GM23338 (cell line): ENCODE measurements at regions not wholly inside any gene's neighbourhood (a gene's known extent, or its start where the extent isn't known, plus 50 kb on each side); places are given as distances from the start of the nearest gene placed in this dataset.

Source experiments
- ATAC-seq: fragments of 200-7000 bp; cut with Tn5 transposase; 3 replicates; pipeline ENCODE4 v1.9.1; 2020
- DNase-seq: peaks from one replicate; pipeline ENCODE4 v3.0.0-alpha.2; 2015; ENCODE audit warnings: low spot score
- H2AFZ ChIP-seq: fragments of 200-600 bp; sonication (generic); 2 replicates; pipeline ENCODE4 v1.8.0; 2016; ENCODE audit warnings: antibody characterized with exemption, mild to moderate bottlenecking, moderate library complexity
- H3F3A ChIP-seq: fragments of 200-600 bp; sonication (generic); replicated peaks from 2 replicates; pipeline ENCODE4 v1.8.0; 2017; ENCODE audit warnings: antibody characterized with exemption, mixed run types, low read depth
- H3K27ac ChIP-seq: fragments of 200-600 bp; sonication (generic); 2 replicates; pipeline ENCODE4 v1.6.1; 2016; ENCODE audit warnings: low read depth
- H3K27me3 ChIP-seq: fragments of 200-600 bp; sonication (generic); 2 replicates; pipeline ENCODE4 v1.8.0; 2016; ENCODE audit warnings: mild to moderate bottlenecking, mixed run types, moderate library complexity; ENCODE audit not compliant: insufficient read depth
- H3K36me3 ChIP-seq: fragments of 200-600 bp; sonication (generic); 2 replicates; pipeline ENCODE4 v1.8.0; 2016; ENCODE audit warnings: mild to moderate bottlenecking; ENCODE audit not compliant: insufficient read depth
- H3K4me1 ChIP-seq: fragments of 200-600 bp; sonication (generic); 2 replicates; pipeline ENCODE4 v1.8.0; 2016; ENCODE audit warnings: mild to moderate bottlenecking, moderate library complexity; ENCODE audit not compliant: insufficient read depth
- H3K4me2 ChIP-seq: fragments of 200-600 bp; sonication (generic); 2 replicates; pipeline ENCODE4 v1.7.1; 2017; ENCODE audit warnings: mixed run types
- H3K4me3 ChIP-seq: fragments of 200-600 bp; sonication (generic); 2 replicates; pipeline ENCODE4 v1.6.1; 2016; ENCODE audit warnings: mixed run types
- H3K79me2 ChIP-seq: fragments of 200-600 bp; sonication (generic); replicated peaks from 2 replicates; pipeline ENCODE4 v1.8.0; 2017; ENCODE audit warnings: mild to moderate bottlenecking; ENCODE audit not compliant: insufficient read depth
- H3K9me2 ChIP-seq: fragments of 200-600 bp; sonication (generic); 2 replicates; pipeline ENCODE4 v1.8.0; 2017; ENCODE audit not compliant: insufficient read depth
- H4K20me1 ChIP-seq: fragments of 200-600 bp; sonication (generic); replicated peaks from 2 replicates; pipeline ENCODE4 v1.8.0; 2017; ENCODE audit warnings: mild to moderate bottlenecking; ENCODE audit not compliant: insufficient read depth
- H3K27ac Mint-ChIP-seq: 2 replicates; pipeline ENCODE4 v1.8.0; 2020; ENCODE audit warnings: inconsistent platforms, mild to moderate bottlenecking, moderate library complexity, mixed read lengths
- H3K27me3 Mint-ChIP-seq: 3 replicates; pipeline ENCODE4 v1.8.0; 2022; ENCODE audit warnings: low read depth, mild to moderate bottlenecking, moderate library complexity, mixed read lengths, inconsistent platforms; ENCODE audit not compliant: insufficient read depth, poor library complexity
- H3K36me3 Mint-ChIP-seq: 3 replicates; pipeline ENCODE4 v1.8.0; 2021; ENCODE audit warnings: low read depth, mild to moderate bottlenecking, inconsistent platforms, moderate library complexity, mixed read lengths
- H3K4me1 Mint-ChIP-seq: 3 replicates; pipeline ENCODE4 v1.8.0; 2020; ENCODE audit warnings: mild to moderate bottlenecking, inconsistent platforms, mixed read lengths
- H3K4me3 Mint-ChIP-seq: 3 replicates; pipeline ENCODE4 v1.8.0; 2021; ENCODE audit warnings: moderate library complexity, mild to moderate bottlenecking, inconsistent platforms, mixed read lengths
- H3K9me3 Mint-ChIP-seq: 3 replicates; pipeline ENCODE4 v1.8.0; 2020; ENCODE audit warnings: moderate library complexity, mild to moderate bottlenecking, inconsistent platforms, mixed read lengths
- CREB1 ChIP-seq: fragments of 250-450 bp; sonication (Bioruptor Pico); IDR thresholded peaks from 2 replicates; pipeline ENCODE4 v1.5.0; 2020; ENCODE audit warnings: low read depth, mild to moderate bottlenecking, moderate library complexity
- JUNB ChIP-seq: IDR thresholded peaks from one replicate; pipeline ENCODE4 v1.6.1; 2016; ENCODE audit warnings: antibody characterized with exemption; ENCODE audit not compliant: unreplicated experiment
- STAT1 ChIP-seq: IDR thresholded peaks from one replicate; pipeline ENCODE4 v1.6.1; 2016; ENCODE audit warnings: antibody characterized with exemption; ENCODE audit not compliant: unreplicated experiment
- ZNF114 ChIP-seq: fragments of 250-450 bp; sonication (Bioruptor Pico); IDR thresholded peaks from 2 replicates; pipeline ENCODE4 v1.5.0; 2020; ENCODE audit warnings: mild to moderate bottlenecking, moderate library complexity
- TF ChIP-seq, protein P1 (sequence below): IDR thresholded peaks from 2 replicates; pipeline ENCODE4 v1.6.1; 2016; ENCODE audit warnings: antibody characterized with exemption
- TF ChIP-seq, protein P2 (sequence below), 2 experiments: fragments of 200-600 bp in 1 of 2; sonication (generic) in 1 of 2; conservative IDR thresholded peaks; 2 replicates each; pipeline versions ENCODE4 v1.5.1 to v1.6.1; 2016 to 2017; ENCODE audit warnings: antibody characterized with exemption in 2 of 2, low read depth in 2 of 2, mild to moderate bottlenecking in 2 of 2, moderate library complexity in 1 of 2
- TF ChIP-seq, protein P3 (sequence below): fragments of 250-450 bp; sonication (Bioruptor Pico); IDR thresholded peaks from 2 replicates; pipeline ENCODE4 v1.5.0; 2020; ENCODE audit warnings: mild to moderate bottlenecking, moderate library complexity

DNA sequence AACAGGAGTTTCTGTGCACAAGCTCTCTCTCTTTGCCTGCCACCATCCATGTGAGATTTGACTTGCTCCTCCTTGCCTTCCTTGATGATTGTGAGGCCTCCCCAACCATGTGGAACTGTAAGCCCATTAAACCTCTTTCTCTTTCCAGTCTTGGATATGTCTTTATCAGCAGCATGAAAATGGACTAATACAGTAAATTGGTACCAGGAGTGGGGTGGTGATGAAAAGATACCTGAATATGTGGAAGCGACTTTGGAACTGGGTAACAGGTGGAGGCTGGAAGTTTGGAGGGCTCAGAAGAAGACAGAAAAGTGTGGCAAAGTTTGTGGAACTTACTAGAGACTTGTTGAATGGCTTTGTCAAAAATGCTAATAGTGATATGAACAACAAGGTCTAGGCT lies 69.1 kb upstream of the VANGL1 start:
- Histone ChIP-seq H3K4me2 (no peak overlapping the region), H3K36me3 (peaks cover 3% of the 10 kb centered on the region; the same call in 1 of the 2 replicates), H3K27me3 (no peaks in the 10 kb centered on the region), H3K4me1 (no peaks in the 10 kb centered on the region), H3F3A (no peaks in the 10 kb centered on the region), H3K4me3 (no peak overlapping the region), H3K27ac (no peak overlapping the region), H4K20me1 (no peaks in the 10 kb centered on the region), H3K79me2 (no peaks in the 10 kb centered on the region), H3K9me2 (peaks cover 6% of the 10 kb centered on the region; the same call in 1 of the 2 replicates), H2AFZ (no peak overlapping the region)
- ATAC-seq (no peak), DNase-seq (no peak)
- no peaks in the 10 kb centered on the region for H3K4me1 Mint-ChIP-seq
- no peaks in the 10 kb centered on the region for H3K27me3 Mint-ChIP-seq
- peaks cover 28% of the 10 kb centered on the region for H3K9me3 Mint-ChIP-seq
- TF ChIP-seq, protein P1, sequence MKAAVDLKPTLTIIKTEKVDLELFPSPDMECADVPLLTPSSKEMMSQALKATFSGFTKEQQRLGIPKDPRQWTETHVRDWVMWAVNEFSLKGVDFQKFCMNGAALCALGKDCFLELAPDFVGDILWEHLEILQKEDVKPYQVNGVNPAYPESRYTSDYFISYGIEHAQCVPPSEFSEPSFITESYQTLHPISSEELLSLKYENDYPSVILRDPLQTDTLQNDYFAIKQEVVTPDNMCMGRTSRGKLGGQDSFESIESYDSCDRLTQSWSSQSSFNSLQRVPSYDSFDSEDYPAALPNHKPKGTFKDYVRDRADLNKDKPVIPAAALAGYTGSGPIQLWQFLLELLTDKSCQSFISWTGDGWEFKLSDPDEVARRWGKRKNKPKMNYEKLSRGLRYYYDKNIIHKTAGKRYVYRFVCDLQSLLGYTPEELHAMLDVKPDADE, result no peak
- TF ChIP-seq JUNB (no peak), STAT1 (no peak), ZNF114 (CRISPR knock-in tag) (no peak), CREB1 (no peak)
- TF ChIP-seq, protein P2, sequence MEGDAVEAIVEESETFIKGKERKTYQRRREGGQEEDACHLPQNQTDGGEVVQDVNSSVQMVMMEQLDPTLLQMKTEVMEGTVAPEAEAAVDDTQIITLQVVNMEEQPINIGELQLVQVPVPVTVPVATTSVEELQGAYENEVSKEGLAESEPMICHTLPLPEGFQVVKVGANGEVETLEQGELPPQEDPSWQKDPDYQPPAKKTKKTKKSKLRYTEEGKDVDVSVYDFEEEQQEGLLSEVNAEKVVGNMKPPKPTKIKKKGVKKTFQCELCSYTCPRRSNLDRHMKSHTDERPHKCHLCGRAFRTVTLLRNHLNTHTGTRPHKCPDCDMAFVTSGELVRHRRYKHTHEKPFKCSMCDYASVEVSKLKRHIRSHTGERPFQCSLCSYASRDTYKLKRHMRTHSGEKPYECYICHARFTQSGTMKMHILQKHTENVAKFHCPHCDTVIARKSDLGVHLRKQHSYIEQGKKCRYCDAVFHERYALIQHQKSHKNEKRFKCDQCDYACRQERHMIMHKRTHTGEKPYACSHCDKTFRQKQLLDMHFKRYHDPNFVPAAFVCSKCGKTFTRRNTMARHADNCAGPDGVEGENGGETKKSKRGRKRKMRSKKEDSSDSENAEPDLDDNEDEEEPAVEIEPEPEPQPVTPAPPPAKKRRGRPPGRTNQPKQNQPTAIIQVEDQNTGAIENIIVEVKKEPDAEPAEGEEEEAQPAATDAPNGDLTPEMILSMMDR (conservative IDR thresholded peaks at IDR 0.05; ENCODE audit: low read depth in 2 of 2), result no peak
- TF ChIP-seq, protein P3, sequence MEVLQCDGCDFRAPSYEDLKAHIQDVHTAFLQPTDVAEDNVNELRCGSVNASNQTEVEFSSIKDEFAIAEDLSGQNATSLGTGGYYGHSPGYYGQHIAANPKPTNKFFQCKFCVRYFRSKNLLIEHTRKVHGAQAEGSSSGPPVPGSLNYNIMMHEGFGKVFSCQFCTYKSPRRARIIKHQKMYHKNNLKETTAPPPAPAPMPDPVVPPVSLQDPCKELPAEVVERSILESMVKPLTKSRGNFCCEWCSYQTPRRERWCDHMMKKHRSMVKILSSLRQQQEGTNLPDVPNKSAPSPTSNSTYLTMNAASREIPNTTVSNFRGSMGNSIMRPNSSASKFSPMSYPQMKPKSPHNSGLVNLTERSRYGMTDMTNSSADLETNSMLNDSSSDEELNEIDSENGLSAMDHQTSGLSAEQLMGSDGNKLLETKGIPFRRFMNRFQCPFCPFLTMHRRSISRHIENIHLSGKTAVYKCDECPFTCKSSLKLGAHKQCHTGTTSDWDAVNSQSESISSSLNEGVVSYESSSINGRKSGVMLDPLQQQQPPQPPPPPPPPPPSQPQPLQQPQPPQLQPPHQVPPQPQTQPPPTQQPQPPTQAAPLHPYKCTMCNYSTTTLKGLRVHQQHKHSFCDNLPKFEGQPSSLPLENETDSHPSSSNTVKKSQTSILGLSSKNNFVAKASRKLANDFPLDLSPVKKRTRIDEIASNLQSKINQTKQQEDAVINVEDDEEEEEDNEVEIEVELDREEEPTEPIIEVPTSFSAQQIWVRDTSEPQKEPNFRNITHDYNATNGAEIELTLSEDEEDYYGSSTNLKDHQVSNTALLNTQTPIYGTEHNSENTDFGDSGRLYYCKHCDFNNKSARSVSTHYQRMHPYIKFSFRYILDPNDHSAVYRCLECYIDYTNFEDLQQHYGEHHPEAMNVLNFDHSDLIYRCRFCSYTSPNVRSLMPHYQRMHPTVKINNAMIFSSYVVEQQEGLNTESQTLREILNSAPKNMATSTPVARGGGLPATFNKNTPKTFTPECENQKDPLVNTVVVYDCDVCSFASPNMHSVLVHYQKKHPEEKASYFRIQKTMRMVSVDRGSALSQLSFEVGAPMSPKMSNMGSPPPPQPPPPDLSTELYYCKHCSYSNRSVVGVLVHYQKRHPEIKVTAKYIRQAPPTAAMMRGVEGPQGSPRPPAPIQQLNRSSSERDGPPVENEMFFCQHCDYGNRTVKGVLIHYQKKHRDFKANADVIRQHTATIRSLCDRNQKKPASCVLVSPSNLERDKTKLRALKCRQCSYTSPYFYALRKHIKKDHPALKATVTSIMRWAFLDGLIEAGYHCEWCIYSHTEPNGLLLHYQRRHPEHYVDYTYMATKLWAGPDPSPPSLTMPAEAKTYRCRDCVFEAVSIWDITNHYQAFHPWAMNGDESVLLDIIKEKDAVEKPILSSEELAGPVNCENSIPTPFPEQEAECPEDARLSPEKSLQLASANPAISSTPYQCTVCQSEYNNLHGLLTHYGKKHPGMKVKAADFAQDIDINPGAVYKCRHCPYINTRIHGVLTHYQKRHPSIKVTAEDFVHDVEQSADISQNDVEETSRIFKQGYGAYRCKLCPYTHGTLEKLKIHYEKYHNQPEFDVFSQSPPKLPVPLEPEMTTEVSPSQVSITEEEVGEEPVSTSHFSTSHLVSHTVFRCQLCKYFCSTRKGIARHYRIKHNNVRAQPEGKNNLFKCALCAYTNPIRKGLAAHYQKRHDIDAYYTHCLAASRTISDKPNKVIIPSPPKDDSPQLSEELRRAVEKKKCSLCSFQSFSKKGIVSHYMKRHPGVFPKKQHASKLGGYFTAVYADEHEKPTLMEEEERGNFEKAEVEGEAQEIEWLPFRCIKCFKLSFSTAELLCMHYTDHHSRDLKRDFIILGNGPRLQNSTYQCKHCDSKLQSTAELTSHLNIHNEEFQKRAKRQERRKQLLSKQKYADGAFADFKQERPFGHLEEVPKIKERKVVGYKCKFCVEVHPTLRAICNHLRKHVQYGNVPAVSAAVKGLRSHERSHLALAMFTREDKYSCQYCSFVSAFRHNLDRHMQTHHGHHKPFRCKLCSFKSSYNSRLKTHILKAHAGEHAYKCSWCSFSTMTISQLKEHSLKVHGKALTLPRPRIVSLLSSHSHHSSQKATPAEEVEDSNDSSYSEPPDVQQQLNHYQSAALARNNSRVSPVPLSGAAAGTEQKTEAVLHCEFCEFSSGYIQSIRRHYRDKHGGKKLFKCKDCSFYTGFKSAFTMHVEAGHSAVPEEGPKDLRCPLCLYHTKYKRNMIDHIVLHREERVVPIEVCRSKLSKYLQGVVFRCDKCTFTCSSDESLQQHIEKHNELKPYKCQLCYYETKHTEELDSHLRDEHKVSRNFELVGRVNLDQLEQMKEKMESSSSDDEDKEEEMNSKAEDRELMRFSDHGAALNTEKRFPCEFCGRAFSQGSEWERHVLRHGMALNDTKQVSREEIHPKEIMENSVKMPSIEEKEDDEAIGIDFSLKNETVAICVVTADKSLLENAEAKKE (CRISPR knock-in tag), result no peak
- H3K27ac Mint-ChIP-seq, result no peak overlapping the region
- H3K36me3 Mint-ChIP-seq, result peaks cover 22% of the 10 kb centered on the region
- H3K4me3 Mint-ChIP-seq, result no peak overlapping the region
